Calu3 (cell line): ENCODE measurements at regions not wholly inside any gene's neighbourhood (a gene's known extent, or its start where the extent isn't known, plus 50 kb on each side); places are given as distances from the start of the nearest gene placed in this dataset.

Experiments used
- BruUV-seq: library from RNA; stranded (reverse); fragments of 400-500 nt; replicated peaks from 2 replicates; lab custom pipeline; 2021; lab: Mats Ljungman, UMichigan
- CTCF ChIA-PET: fragments of 300-600 bp; sonication (Branson Sonifier 250); formaldehyde crosslinking; loops from one replicate; lab custom pipeline; 2022; ENCODE audit warnings: antibody characterized with exemption; lab: Charles Lee
- DNase-seq: peaks from one replicate; pipeline ENCODE4 v3.0.0; 2022
- H3K27ac Mint-ChIP-seq: one replicate; pipeline ENCODE4 v1.8.0; 2022; ENCODE audit warnings: mixed read lengths; ENCODE audit not compliant: unreplicated experiment
- H3K27me3 Mint-ChIP-seq: one replicate; pipeline ENCODE4 v1.8.0; 2022; ENCODE audit warnings: mixed read lengths; ENCODE audit not compliant: unreplicated experiment
- H3K36me3 Mint-ChIP-seq: one replicate; pipeline ENCODE4 v1.8.0; 2022; ENCODE audit warnings: mild to moderate bottlenecking, moderate library complexity, mixed read lengths; ENCODE audit not compliant: insufficient read depth, unreplicated experiment
- H3K4me1 Mint-ChIP-seq: one replicate; pipeline ENCODE4 v1.8.0; 2022; ENCODE audit warnings: mild to moderate bottlenecking, low read depth, mixed read lengths; ENCODE audit not compliant: unreplicated experiment
- H3K4me3 Mint-ChIP-seq: one replicate; pipeline ENCODE4 v1.8.0; 2022; ENCODE audit warnings: mild to moderate bottlenecking, low read depth, moderate library complexity, mixed read lengths; ENCODE audit not compliant: unreplicated experiment
- H3K9me3 Mint-ChIP-seq: one replicate; pipeline ENCODE4 v1.8.0; 2022; ENCODE audit warnings: low read depth, mixed read lengths; ENCODE audit not compliant: unreplicated experiment
- CTCF ChIP-seq: fragments of 200-600 bp; IDR thresholded peaks from one replicate; pipeline ENCODE4 v1.8.0; 2022; ENCODE audit warnings: antibody characterized with exemption; ENCODE audit not compliant: unreplicated experiment
- intact Hi-C: fragments of 100-400 bp; cut with micrococcal nuclease; formaldehyde crosslinking; loops from one replicate; pipeline ENCODE4 v1.10.0; 2022; ENCODE audit not compliant: unreplicated experiment

- BruUV-seq: no TSS peak
- Mint-ChIP-seq H3K9me3 (no peaks in the 10 kb centered on the region), H3K27ac (no peak overlapping the region), H3K27me3 (no peaks in the 10 kb centered on the region), H3K4me3 (no peak overlapping the region), H3K36me3 (no peaks in the 10 kb centered on the region), H3K4me1 (no peaks in the 10 kb centered on the region)
- no peak for TF ChIP-seq CTCF
- CTCF ChIA-PET: no interaction called here
- no peak for DNase-seq
- intact Hi-C loops: no loop called here
These were observed 80.3 kb upstream of the GNAI1 start for GRCh38 chr7:80054356-80054755.

GRCh38 chr7:80053124-80053523 is 81.5 kb upstream of the GNAI1 start:
- intact Hi-C loops: no loop called here
- CTCF ChIA-PET: no interaction called here
- TF ChIP-seq CTCF: no peak
- DNase-seq: no peak
- BruUV-seq: no TSS peak
- Mint-ChIP-seq H3K36me3 (no peaks in the 10 kb centered on the region), H3K9me3 (no peaks in the 10 kb centered on the region), H3K27ac (no peak overlapping the region), H3K4me1 (no peaks in the 10 kb centered on the region), H3K27me3 (no peaks in the 10 kb centered on the region), H3K4me3 (no peak overlapping the region)

GRCh38 chr7:80047856-80048459 is 86.7 kb upstream of the GNAI1 start:
- DNase-seq: no peak
- no TSS peak for BruUV-seq
- TF ChIP-seq CTCF: no peak
- intact Hi-C loops: loop anchor here (2.0 to 10.0 kb wide), 2 partner anchors 241 to 753 kb away; no protein-coding TSS in a partner anchor
- CTCF ChIA-PET: interaction anchor here (0.7 to 0.9 kb wide), 2 partner anchors 9 to 546 kb away, joined by 3 to 5 read pairs; no protein-coding TSS in a partner anchor
- Mint-ChIP-seq H3K9me3 (peaks cover 9% of the 10 kb centered on the region), H3K27me3 (no peaks in the 10 kb centered on the region), H3K4me3 (no peak overlapping the region), H3K4me1 (no peaks in the 10 kb centered on the region), H3K27ac (no peak overlapping the region), H3K36me3 (no peaks in the 10 kb centered on the region)

- Mint-ChIP-seq H3K36me3 (no peaks in the 10 kb centered on the region), H3K27ac (no peak overlapping the region), H3K27me3 (no peaks in the 10 kb centered on the region), H3K4me1 (no peaks in the 10 kb centered on the region), H3K9me3 (peaks cover 9% of the 10 kb centered on the region), H3K4me3 (no peak overlapping the region)
- intact Hi-C loops: loop anchor here (2.0 to 10.0 kb wide), 2 partner anchors 240 to 752 kb away; no protein-coding TSS in a partner anchor
- DNase-seq: no peak
- BruUV-seq: no TSS peak
- CTCF ChIA-PET: no interaction called here
- TF ChIP-seq CTCF: no peak
These were observed 87.6 kb upstream of the GNAI1 start for GRCh38 chr7:80047032-80047431.
